ENCODE measurements at regions not wholly inside any gene's neighbourhood (a gene's known extent, or its start where the extent isn't known, plus 50 kb on each side); places are given as distances from the start of the nearest gene placed in this dataset.

- no peak for TF ChIP-seq REST (IDR thresholded peaks at IDR 0.05; ENCODE audit: insufficient read depth in 1 of 2, low read depth in 2 of 2, low read length in 2 of 2)
- no peak for TF ChIP-seq SIN3A (IDR thresholded peaks at IDR 0.05; ENCODE audit: borderline replicate concordance, insufficient read depth, low read length)
- no peak for TF ChIP-seq POLR2AphosphoS5 (IDR thresholded peaks at IDR 0.05; ENCODE audit: low read depth, low read length)
- TF ChIP-seq FOXP2 (optimal IDR thresholded peaks at IDR 0.05; ENCODE audit: borderline replicate concordance, extremely low read depth, extremely low read length, insufficient read depth): no peak
- no peak for TF ChIP-seq TAF1 (IDR thresholded peaks at IDR 0.05; ENCODE audit: borderline replicate concordance, insufficient read depth, low read length)
Measured at GRCh38 chr3:74516019-74516418, 98.4 kb downstream of the CNTN3 start.

Data from PFSK-1 (cell line).